ENCODE measurements at regions not wholly inside any gene's neighbourhood (a gene's known extent, or its start where the extent isn't known, plus 50 kb on each side); places are given as distances from the start of the nearest gene placed in this dataset.

GRCh38 chr2:71906357-71906973 is 241.2 kb downstream of the CYP26B1 start:
- TF ChIP-seq, protein P1, sequence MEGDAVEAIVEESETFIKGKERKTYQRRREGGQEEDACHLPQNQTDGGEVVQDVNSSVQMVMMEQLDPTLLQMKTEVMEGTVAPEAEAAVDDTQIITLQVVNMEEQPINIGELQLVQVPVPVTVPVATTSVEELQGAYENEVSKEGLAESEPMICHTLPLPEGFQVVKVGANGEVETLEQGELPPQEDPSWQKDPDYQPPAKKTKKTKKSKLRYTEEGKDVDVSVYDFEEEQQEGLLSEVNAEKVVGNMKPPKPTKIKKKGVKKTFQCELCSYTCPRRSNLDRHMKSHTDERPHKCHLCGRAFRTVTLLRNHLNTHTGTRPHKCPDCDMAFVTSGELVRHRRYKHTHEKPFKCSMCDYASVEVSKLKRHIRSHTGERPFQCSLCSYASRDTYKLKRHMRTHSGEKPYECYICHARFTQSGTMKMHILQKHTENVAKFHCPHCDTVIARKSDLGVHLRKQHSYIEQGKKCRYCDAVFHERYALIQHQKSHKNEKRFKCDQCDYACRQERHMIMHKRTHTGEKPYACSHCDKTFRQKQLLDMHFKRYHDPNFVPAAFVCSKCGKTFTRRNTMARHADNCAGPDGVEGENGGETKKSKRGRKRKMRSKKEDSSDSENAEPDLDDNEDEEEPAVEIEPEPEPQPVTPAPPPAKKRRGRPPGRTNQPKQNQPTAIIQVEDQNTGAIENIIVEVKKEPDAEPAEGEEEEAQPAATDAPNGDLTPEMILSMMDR (IDR thresholded peaks at IDR 0.05; ENCODE audit: insufficient read depth, low read length, poor library complexity, severe bottlenecking) = no peak
- DNase-seq (ENCODE audit: low read depth) = no peak

GRCh38 chr2:71905205-71905604 is 242.5 kb downstream of the CYP26B1 start:
- DNase-seq (ENCODE audit: low read depth) = no peak
- Histone ChIP-seq H3K36me3 (ENCODE audit: control insufficient read depth, insufficient read depth, low read length) (no peaks in the 10 kb centered on the region), H3K27me3 (ENCODE audit: control insufficient read depth, insufficient read depth, low read length) (no peaks in the 10 kb centered on the region), H3K4me3 (ENCODE audit: low read depth, low read length) (no peak overlapping the region)
- TF ChIP-seq, protein P1 (IDR thresholded peaks at IDR 0.05; ENCODE audit: insufficient read depth, low read length, poor library complexity, severe bottlenecking) = no peak

More at GRCh38 chr2:71906357-71906973, 241.2 kb downstream of the CYP26B1 start:
- Histone ChIP-seq H3K36me3 (ENCODE audit: control insufficient read depth, insufficient read depth, low read length) (no peaks in the 10 kb centered on the region), H3K4me3 (ENCODE audit: low read depth, low read length) (no peak overlapping the region), H3K27me3 (ENCODE audit: control insufficient read depth, insufficient read depth, low read length) (no peaks in the 10 kb centered on the region)

DNA sequence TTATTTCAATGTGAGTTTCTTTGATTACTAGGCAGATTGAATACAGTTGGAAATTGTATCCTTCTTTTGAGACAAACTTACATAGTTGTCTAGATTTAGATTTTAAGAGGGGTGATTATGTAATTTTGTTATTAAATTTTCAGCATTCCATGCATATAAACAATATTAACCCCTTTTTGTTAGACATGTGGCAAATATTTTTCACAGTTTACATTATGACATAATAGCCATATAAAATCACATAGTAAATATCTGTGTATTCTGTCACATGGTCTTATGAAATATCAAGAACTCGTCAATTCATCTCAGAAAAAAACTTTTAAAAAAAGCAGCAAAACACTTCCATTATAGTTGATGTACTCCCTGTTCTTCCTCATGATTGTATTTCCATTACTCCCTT is 243.8 kb downstream of the CYP26B1 start:
- no peak for DNase-seq (ENCODE audit: low read depth)
- Histone ChIP-seq H3K4me3 (ENCODE audit: low read depth, low read length) (no peak overlapping the region), H3K27me3 (ENCODE audit: control insufficient read depth, insufficient read depth, low read length) (no peaks in the 10 kb centered on the region), H3K36me3 (ENCODE audit: control insufficient read depth, insufficient read depth, low read length) (no peaks in the 10 kb centered on the region)
- TF ChIP-seq, protein P1 (IDR thresholded peaks at IDR 0.05; ENCODE audit: insufficient read depth, low read length, poor library complexity, severe bottlenecking) = no peak

GRCh38 chr2:71901466-71901865 is 246.2 kb downstream of the CYP26B1 start:
- peaks cover 2% of the 10 kb centered on the region for H3K27me3 ChIP-seq (ENCODE audit: control insufficient read depth, insufficient read depth, low read length)
- H3K36me3 ChIP-seq (ENCODE audit: control insufficient read depth, insufficient read depth, low read length) = no peaks in the 10 kb centered on the region
- TF ChIP-seq, protein P1 (IDR thresholded peaks at IDR 0.05; ENCODE audit: insufficient read depth, low read length, poor library complexity, severe bottlenecking) = no peak
- no peak for DNase-seq (ENCODE audit: low read depth)
- H3K4me3 ChIP-seq (ENCODE audit: low read depth, low read length) = no peak overlapping the region

DNA sequence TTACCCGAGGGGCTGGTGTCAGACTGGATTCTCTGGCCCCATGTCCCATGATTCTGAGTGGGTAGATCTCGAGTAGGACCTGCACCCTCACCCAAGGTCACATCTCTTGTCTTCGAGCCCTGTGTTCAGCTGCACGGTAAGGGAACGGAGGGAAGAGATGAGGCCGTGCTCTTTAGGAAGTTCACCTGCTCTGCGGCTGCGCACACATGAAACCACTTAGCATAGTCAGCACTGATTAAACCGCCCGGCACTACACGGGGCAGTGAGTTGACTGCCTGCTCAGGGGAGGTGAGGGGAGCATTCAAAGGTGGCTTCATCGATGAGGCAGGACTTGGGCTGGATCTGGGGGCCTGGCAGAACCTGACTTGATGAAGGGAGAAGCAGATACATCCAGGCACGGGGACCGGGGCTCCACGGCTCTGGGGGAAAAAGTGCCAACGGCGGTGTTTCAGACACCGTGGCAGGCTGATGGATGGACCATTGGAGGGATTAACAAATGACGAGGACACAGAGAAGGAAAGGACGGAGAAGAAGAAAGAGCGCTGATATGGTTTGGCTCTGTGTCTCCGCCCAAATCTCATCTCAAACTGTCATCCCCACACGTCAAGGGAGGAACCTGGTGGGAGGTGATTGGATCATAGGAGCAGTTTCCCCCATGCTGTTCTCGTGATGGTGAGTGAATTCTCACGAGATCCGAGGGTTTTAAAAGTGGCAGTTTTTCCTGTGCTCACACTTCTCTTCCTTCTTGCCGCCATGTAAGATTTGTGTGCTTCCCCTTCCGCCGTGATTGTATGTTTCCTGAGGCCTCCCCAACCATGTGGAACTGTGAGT is 248.6 kb downstream of the CYP26B1 start:
- no peak overlapping the region for H3K4me3 ChIP-seq (ENCODE audit: low read depth, low read length)
- TF ChIP-seq, protein P1 (IDR thresholded peaks at IDR 0.05; ENCODE audit: insufficient read depth, low read length, poor library complexity, severe bottlenecking) = no peak
- no peak for DNase-seq (ENCODE audit: low read depth)
- H3K27me3 ChIP-seq (ENCODE audit: control insufficient read depth, insufficient read depth, low read length) = peaks cover 2% of the 10 kb centered on the region
- no peaks in the 10 kb centered on the region for H3K36me3 ChIP-seq (ENCODE audit: control insufficient read depth, insufficient read depth, low read length)
